NCI-H69 (cell line): ENCODE measurements at regions not wholly inside any gene's neighbourhood (a gene's known extent, or its start where the extent isn't known, plus 50 kb on each side); places are given as distances from the start of the nearest gene placed in this dataset.

ENCODE experiments used
- DNase-seq: peaks from one replicate; lab custom pipeline; 2025; lab: John Stamatoyannopoulos, UW

DNA sequence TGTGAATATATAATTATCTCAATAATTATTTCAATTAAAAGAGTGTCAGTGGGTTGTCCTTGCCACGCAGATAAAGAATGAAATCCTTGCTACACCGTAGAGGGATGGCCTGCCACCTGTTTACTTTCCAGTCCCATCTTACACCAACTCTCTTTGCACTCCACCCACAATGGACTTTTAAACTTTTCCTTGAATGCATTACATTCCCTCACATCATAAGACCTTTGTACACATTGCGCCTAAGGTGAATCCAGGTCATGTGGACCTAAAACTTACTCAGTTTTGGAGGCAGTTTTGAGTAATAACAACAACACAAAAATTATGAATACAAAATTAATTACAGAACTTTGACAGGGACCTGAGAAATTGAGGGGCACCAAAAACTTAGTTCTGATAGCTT lies 78.7 kb upstream of the PDE5A start:
- no peak for DNase-seq

DNA sequence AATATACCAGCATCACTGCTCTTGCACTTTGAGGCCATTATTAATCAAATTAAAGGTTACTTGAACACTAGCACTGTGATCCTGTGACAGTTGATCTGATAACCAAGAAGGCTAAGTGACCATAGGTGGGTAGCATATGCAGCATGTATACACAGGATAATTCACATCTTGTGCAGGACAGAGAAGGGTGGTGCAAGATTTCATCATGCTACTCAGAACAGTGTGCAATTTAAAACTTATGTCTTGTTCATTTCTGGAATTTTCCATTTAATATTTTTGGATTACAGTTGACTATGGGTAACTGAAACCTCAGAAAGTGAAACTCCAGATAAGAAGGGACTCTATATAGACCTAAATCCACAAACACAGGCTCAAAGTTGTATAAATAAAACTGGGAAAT lies 78.2 kb upstream of the PDE5A start:
- DNase-seq: no peak

DNA sequence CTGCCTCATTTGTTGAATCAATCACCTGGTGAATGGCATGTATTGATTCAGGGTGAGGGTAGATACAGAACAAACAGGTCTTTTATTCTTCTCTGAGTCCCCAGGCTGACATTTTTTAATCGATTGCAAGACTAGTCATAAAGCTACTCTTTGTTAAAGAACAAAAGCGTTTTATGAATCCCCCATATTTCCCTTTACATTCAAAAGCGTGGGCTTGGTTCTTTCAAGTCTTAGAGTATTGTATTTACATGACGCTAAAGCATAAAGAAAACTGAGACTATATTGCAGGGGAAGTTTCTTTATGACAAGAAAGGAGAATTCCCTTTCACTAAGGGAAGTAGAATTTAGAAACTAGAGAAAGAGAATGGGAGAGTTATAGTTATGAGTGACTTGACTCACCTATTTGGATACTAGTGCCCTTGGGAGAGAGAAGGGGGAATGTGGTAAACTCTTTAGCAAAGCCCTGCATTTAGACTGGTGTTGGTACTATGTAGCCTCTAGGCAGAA lies 69.3 kb upstream of the PDE5A start:
- DNase-seq: no peak

DNA sequence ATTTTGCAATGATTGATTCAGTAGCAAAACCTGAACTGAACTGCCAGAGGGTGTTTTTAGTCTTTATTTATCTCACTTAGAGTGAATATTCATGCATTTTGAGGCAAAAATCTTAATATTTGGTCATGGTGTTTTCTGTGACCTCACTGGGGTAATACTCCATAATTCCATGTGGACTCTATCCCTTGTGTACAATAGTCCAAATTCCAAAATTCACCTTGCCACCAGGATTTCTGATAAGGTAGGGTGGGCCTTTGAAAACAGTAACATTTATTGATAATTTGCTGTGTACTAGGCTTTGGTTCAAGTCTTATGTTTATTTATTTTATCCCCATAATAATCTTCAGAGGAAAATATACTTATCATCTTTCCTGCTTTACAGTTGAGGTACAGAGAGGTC lies 68.4 kb upstream of the PDE5A start:
- DNase-seq: no peak

DNA sequence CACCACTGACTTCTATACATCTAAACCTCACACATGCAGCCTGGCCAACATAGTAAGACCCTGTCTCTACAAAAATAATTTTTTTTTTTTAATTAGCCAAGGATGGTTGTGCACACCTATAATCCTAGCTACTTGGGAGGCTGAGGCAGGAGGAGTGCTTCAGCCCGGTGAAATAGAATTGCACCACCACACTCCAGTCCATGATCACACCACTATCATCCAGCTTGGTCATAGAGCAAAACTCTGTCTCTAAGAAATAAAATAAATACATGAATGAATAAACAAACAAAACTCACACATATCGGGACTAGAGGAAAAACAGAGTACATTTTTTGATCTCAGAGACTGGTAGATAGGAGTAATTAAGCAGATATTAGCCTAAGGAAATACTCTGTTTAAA lies 66.6 kb upstream of the PDE5A start:
- DNase-seq: no peak

DNA sequence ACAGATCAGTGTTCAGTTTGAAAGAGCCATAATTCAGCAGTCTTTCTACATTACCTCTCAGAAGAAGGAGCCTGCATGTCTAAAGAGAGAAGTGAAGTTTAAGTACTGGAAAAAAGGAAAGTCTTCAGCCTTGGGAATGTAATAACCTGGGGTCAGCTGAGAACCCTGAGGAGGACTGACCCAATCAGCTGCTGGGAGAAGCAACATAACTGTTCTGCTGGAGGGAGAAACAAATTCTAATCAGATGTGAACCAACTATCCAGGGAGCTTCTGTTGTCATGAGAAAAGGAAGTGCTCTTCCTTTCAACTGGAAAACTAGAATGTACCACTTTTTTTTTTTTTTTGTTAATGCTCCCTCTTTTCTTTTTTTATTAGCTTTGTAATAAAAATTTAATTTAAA lies 64.5 kb upstream of the PDE5A start:
- DNase-seq: no peak

DNA sequence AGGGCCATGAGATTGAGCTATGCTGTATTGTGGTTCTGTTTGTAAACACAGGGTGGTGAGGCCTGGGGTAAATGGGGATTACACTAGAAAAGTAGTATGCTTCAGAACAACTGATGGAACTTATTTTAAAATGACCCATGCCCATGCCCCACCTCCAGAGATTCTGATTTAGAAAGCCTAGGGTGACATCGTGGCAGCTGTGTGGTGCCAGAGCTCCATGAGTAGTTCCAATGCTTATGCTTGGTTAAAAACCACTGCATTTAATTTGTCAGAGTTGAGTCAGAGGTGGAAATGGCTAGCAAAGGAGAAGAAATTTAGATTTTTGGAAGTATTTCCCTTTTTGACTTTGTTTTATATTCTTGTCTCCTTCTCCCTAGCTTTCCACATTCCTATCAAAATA lies 63.4 kb upstream of the PDE5A start:
- no peak for DNase-seq

DNA sequence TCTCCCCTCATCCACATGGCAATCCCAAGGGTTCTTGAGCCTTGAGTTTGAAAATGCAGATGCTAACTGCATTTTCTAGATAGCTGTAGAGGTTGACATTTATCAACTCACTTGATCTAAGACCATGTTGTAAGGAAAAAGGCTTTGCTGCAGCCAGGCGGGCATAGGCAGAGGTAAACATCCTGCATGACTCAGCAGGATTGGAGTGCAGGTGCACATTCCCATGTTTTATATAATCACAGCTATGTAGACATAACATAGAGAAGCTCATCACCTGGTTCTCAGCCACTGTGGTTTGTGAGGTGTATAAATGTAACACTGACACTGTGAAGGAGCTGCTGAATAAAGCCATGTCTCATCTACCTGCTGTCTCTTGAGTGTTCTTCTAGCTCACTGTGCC lies 62.3 kb upstream of the PDE5A start:
- DNase-seq: peak; percentile 29

DNA sequence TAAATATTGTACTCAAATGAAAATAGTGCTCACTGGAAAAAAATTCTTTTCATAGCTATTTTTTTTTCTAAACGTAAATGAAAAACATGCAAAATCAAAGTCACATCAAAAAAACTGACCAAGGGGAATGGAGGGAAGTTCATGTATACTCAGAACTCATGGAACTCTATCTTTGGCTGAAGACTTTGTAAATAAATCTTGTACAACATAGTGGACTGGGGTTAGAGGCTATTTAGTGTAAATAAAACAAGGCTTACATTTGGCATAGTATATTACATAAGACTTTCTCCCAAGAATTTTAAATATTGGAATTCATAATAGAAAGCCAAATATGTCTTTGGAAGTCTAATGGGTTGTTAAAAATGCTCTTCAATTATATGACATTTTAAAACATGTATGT lies 59.8 kb upstream of the PDE5A start:
- DNase-seq: no peak

DNA sequence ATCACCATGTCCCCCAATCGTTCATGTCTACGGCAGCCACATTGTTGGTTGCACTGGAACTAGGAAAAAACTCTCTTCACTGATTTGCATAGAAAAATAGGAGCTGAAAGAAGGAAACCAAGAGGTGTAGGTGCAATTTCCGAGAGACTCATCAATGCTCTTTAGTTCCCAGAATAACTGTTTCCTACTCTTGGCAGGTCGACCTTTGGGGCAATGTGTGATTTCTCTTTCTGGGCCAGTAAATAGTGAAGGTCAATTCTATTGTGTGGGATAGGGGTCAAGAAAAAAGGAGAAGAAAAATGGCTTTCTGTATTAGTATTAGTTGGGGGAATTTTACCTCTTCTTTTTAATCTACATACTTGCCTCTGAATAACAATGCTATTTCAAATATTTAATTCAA lies 55.9 kb upstream of the PDE5A start:
- no peak for DNase-seq

DNA sequence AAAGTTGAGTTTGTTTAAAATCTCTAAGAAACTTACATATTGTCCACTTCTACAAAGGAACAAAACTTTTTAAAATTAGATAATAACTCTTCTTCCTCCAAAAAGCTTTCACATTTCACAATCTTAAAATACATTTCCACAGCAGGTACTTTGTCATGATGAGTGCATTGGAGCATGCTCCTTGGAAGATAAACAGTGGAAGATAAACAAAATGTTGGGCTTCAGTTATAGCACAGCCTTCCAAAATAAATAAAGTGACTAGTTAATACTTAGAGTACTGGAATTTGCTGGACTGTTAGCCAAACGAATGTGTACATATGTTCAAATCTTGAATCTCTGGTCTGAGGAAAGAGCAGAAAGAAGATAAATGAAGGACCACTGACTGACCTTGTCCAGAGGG lies 54.9 kb upstream of the PDE5A start:
- DNase-seq: no peak

DNA sequence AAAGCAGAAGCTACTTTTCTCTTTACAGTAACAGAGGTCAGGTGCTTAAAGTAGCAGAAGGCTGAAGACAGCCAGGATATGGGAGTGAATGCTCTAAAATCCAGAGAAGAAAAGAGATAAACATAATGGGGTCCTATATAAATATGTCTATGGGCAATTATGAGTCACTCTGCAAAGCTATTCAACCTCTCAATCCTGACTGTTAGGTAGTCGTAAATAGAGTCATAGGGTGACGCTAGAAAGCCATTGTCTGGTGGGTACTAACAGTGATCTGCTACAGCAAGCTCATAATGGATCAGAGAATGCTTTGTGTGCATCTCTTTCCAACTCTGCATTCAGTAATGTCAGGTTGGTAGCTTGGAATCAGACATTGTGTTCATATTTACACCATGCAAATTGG lies 53.5 kb upstream of the PDE5A start:
- DNase-seq: peak; percentile 87

DNA sequence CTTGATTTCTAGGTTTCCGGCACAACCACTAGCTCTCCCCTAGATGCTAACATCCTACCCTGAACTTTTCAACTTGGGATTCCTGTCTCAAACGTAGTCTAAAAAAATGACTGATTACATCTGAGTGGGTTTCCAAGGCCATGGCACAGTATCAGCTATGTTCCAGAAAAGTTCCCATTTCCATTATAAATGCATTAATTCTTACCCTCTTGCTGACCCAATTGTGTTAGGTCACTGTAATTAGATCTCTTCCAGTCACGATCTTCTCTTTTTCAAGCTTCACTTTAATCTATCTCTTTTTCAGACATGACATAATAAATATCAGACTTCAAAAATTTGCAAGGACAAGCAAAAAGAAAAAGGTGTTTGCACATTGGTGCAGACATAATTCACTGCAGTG lies 50.6 kb upstream of the PDE5A start:
- no peak for DNase-seq

DNA sequence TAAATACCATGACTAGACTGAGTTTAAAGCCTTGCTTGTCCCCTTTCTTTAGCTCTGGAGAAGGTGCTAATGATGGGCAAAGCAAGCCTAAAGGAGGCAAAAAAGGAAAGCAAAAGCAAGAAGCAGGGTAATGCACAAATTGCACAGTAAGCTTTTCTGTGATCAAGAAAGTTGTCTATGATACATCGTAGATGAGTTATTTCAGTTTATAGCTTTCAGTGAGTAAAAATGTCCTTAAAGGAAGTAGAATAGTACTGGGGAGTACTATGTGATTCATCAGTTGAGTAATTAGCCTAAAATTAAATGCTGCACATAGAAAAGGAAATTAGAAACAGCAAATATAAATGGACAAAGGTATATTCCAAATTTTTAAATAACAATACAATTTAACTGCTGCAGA lies 50.2 kb upstream of the PDE5A start:
- DNase-seq: no peak
